ENCODE measurements at regions not wholly inside any gene's neighbourhood (a gene's known extent, or its start where the extent isn't known, plus 50 kb on each side); places are given as distances from the start of the nearest gene placed in this dataset.

GRCh38 chr11:134823970-134824369, 411.9 kb upstream of the B3GAT1 start:
- no peak overlapping the region for H3K4me3 ChIP-seq
- no peak for DNase-seq (ENCODE audit: low spot score)
- H3K79me2 ChIP-seq (ENCODE audit: low read depth) = no peaks in the 10 kb centered on the region
- TF ChIP-seq EZH2phosphoT487 (IDR thresholded peaks at IDR 0.05) = no peak
- no peak for TF ChIP-seq CTCF (IDR thresholded peaks at IDR 0.05)
- no peak for TF ChIP-seq EZH2 (IDR thresholded peaks at IDR 0.05)
- H3K9me3 ChIP-seq (ENCODE audit: low read depth) = no peaks in the 10 kb centered on the region
- H3K9me3 Mint-ChIP-seq = no peaks in the 10 kb centered on the region
- peaks cover 7% of the 10 kb centered on the region for H3K27me3 Mint-ChIP-seq (ENCODE audit: insufficient read depth, low read depth)
- no peaks in the 10 kb centered on the region for H3K36me3 ChIP-seq
- H3K4me1 Mint-ChIP-seq = peaks cover 14% of the 10 kb centered on the region
- no peak overlapping the region for H3K9ac ChIP-seq
- H3K4me3 Mint-ChIP-seq = no peak overlapping the region
- no peaks in the 10 kb centered on the region for H3K27me3 ChIP-seq
- no peak overlapping the region for H3K27ac Mint-ChIP-seq
- peaks cover 7% of the 10 kb centered on the region for H3K4me1 ChIP-seq
- no peak overlapping the region for H3K4me2 ChIP-seq
- H3K36me3 Mint-ChIP-seq = no peaks in the 10 kb centered on the region
- no peaks in the 10 kb centered on the region for H4K20me1 ChIP-seq (ENCODE audit: low read depth)
- H2AFZ ChIP-seq (replicated peaks) = no peak overlapping the region
- H3K27ac ChIP-seq = no peak overlapping the region
- peaks cover 11% of the 10 kb centered on the region for H3F3A ChIP-seq (ENCODE audit: low read depth)

- peaks cover 23% of the 10 kb centered on the region for H3K4me1 Mint-ChIP-seq
- H3K27ac Mint-ChIP-seq = no peak overlapping the region
- no peaks in the 10 kb centered on the region for H3K36me3 Mint-ChIP-seq
- Histone ChIP-seq H2AFZ (replicated peaks) (no peak overlapping the region), H3K36me3 (no peaks in the 10 kb centered on the region), H3K9ac (no peak overlapping the region), H3K9me3 (ENCODE audit: low read depth) (no peaks in the 10 kb centered on the region), H3K27ac (no peak overlapping the region), H4K20me1 (ENCODE audit: low read depth) (no peaks in the 10 kb centered on the region), H3K4me2 (no peak overlapping the region), H3F3A (ENCODE audit: low read depth) (peaks cover 7% of the 10 kb centered on the region), H3K79me2 (ENCODE audit: low read depth) (no peaks in the 10 kb centered on the region), H3K4me3 (no peak overlapping the region), H3K27me3 (no peaks in the 10 kb centered on the region), H3K4me1 (peaks cover 7% of the 10 kb centered on the region)
- no peak for TF ChIP-seq EZH2 (IDR thresholded peaks at IDR 0.05)
- TF ChIP-seq CTCF (IDR thresholded peaks at IDR 0.05) = no peak
- no peak for TF ChIP-seq EZH2phosphoT487 (IDR thresholded peaks at IDR 0.05)
- no peaks in the 10 kb centered on the region for H3K9me3 Mint-ChIP-seq
- no peak overlapping the region for H3K4me3 Mint-ChIP-seq
- H3K27me3 Mint-ChIP-seq (ENCODE audit: insufficient read depth, low read depth) = peaks cover 7% of the 10 kb centered on the region
- no peak for DNase-seq (ENCODE audit: low spot score)
Observed at GRCh38 chr11:134822897-134823296, 410.9 kb upstream of the B3GAT1 start.

- no peak for DNase-seq (ENCODE audit: low spot score)
- peaks cover 7% of the 10 kb centered on the region for H3K4me1 ChIP-seq
- no peaks in the 10 kb centered on the region for H3K9me3 ChIP-seq (ENCODE audit: low read depth)
Observed at GRCh38 chr11:134821422-134821821, 409.4 kb upstream of the B3GAT1 start.

More at GRCh38 chr11:134821422-134821821, 409.4 kb upstream of the B3GAT1 start:
- H3K36me3 ChIP-seq = no peaks in the 10 kb centered on the region
- peak overlapping the region; percentile 14 for H3K27ac Mint-ChIP-seq
- no peak overlapping the region for H3K4me2 ChIP-seq
- no peaks in the 10 kb centered on the region for H3F3A ChIP-seq (ENCODE audit: low read depth)
- no peaks in the 10 kb centered on the region for H3K27me3 ChIP-seq
- H3K4me1 Mint-ChIP-seq = peaks cover 23% of the 10 kb centered on the region
- H4K20me1 ChIP-seq (ENCODE audit: low read depth) = no peaks in the 10 kb centered on the region
- no peaks in the 10 kb centered on the region for H3K36me3 Mint-ChIP-seq
- no peaks in the 10 kb centered on the region for H3K9me3 Mint-ChIP-seq
- H3K4me3 Mint-ChIP-seq = no peak overlapping the region
- no peak overlapping the region for H2AFZ ChIP-seq (replicated peaks)
- H3K27ac ChIP-seq = no peak overlapping the region
- H3K27me3 Mint-ChIP-seq (ENCODE audit: insufficient read depth, low read depth) = peaks cover 7% of the 10 kb centered on the region
- TF ChIP-seq EZH2phosphoT487 (IDR thresholded peaks at IDR 0.05) = no peak
- no peak for TF ChIP-seq EZH2 (IDR thresholded peaks at IDR 0.05)
- TF ChIP-seq CTCF (IDR thresholded peaks at IDR 0.05) = no peak
- no peak overlapping the region for H3K4me3 ChIP-seq
- H3K9ac ChIP-seq = no peak overlapping the region
- H3K79me2 ChIP-seq (ENCODE audit: low read depth) = no peaks in the 10 kb centered on the region
